Suprapubic skin (tissue), 3 donors: ENCODE measurements at regions not wholly inside any gene's neighbourhood (a gene's known extent, or its start where the extent isn't known, plus 50 kb on each side); places are given as distances from the start of the nearest gene placed in this dataset.

Source experiments
- CTCF ChIP-seq, 2 donors: fragments of 200-600 bp in 1 of 2; fragments of 450-650 bp in 1 of 2; sonication (generic) in 1 of 2; IDR thresholded peaks; one replicate each; pipeline ENCODE4 v1.5.1; 2016 to 2019; ENCODE audit warnings: antibody characterized with exemption in 2 of 2, mild to moderate bottlenecking in 1 of 2, moderate library complexity in 1 of 2
- EP300 ChIP-seq: sonication (generic); formaldehyde crosslinking; IDR thresholded peaks from one replicate; pipeline ENCODE4 v1.6.1; 2017; ENCODE audit warnings: antibody characterized with exemption
- POLR2A ChIP-seq, 2 donors: fragments of 450-650 bp; IDR thresholded peaks; one replicate each; pipeline ENCODE4 v1.6.1; 2017; ENCODE audit warnings: antibody characterized with exemption in 2 of 2, mild to moderate bottlenecking in 2 of 2, moderate library complexity in 2 of 2

GRCh38 chr13:61170856-61171255 is 244.8 kb downstream of the PCDH20 start:
- TF ChIP-seq CTCF (IDR thresholded peaks at IDR 0.05): no peak
- no peak for TF ChIP-seq POLR2A (IDR thresholded peaks at IDR 0.05)
- no peak for TF ChIP-seq EP300
